ENCODE measurements at regions not wholly inside any gene's neighbourhood (a gene's known extent, or its start where the extent isn't known, plus 50 kb on each side); places are given as distances from the start of the nearest gene placed in this dataset.
"Not testable (repeated sequence)": the region's sequence is repeated elsewhere in the genome, so short reads cannot be mapped to it uniquely, and the experiment has no call there.

DNA sequence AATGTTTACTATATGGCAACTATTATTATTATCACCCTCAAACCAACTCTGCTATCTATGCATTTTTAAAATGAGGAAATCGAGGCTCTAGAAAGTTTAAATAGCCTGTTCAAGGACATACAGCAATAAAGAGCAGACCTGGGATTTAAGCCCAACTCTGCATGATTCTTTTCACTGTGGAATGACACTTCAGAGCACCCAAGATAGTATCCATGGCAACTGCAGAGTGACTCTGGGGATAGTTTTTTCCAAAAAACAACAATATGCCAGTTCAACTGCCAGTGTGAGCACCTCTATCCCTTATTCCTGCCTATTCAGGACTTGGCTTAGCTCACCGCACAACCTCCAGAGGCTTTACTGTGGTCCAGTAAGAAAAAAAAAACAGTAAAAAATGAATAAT, 293.9 kb downstream of the BRINP2 start:
- DNase-seq: no peak

DNA sequence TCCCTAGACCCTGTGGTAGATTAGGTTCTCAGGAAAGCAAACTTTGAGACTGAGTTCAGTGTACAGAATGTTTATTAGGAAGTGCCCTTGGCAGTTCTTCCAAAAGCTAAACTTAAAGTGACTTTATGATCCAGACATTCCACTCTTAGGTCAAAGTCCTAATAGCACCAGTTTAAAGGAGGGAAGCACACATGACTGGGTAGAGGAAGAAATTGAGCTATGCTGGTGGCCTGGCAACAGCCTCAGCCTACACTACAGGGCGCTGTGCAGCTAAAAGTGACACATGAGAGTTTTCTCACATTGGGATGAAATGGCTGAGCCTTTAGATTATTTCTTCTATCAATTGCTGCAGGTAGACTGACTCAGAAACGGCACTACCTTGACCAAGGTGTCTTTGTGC, 280.4 kb downstream of the BRINP2 start:
- DNase-seq: no peak

DNA sequence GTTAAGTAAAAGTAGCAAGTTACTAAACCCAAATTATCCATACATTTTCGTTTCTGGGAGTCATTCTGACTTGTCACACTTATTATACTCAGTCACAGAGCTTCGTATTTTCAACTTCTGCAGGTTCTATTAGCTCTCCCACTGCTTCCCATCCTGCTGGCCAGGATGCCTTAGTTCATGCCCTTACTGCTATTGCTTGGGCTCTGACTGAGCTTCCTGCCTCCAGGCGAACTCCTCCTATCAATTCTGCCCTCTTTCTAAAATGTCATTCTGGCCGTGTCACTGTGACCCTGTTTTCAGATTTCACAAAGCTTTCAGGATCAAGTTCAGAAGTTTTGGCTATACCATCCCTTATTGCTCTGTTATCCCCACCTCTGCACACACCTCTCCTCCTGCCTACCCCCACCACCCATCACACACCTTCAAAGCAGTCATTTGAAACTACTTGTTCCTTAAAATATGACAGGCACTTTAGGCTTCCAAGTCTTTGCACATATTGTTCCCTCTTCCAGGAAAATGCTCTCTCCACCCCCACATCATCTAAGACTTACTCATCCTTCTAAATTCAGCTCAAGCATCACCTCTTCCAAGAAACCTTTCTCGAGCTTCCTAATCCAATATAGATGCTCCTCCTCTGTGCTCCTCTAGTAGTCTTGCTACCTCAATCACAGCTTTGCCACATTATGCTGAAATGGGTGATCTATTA, 278.0 kb downstream of the BRINP2 start:
- DNase-seq: no peak

DNA sequence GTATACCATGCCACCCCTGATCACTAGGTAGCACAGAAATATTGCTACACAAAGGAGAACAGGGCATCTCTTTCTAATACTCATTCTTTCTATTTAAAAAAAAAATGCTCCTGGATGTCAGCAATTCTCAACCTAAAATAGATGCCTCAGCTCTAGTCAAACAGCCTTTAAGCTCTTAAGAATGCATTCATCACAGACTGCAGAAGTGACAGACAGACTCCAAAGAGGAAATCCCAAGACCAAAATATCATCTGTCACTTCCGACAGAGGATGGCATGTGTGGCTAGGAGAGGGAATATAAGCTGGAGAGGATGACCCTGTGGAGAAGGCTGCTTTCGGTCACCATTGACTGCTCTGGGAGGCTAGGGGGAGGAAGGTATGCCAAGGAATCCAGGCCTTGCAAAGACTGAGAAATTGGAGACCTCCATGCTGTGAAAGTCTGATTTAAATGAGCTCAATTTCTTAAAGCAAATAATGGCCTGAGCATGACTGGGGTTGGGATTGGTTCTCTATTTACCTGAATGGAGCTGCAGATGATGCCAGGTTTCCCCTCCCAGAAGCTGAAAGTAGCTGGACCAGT, 277.4 kb downstream of the BRINP2 start:
- DNase-seq: no peak

DNA sequence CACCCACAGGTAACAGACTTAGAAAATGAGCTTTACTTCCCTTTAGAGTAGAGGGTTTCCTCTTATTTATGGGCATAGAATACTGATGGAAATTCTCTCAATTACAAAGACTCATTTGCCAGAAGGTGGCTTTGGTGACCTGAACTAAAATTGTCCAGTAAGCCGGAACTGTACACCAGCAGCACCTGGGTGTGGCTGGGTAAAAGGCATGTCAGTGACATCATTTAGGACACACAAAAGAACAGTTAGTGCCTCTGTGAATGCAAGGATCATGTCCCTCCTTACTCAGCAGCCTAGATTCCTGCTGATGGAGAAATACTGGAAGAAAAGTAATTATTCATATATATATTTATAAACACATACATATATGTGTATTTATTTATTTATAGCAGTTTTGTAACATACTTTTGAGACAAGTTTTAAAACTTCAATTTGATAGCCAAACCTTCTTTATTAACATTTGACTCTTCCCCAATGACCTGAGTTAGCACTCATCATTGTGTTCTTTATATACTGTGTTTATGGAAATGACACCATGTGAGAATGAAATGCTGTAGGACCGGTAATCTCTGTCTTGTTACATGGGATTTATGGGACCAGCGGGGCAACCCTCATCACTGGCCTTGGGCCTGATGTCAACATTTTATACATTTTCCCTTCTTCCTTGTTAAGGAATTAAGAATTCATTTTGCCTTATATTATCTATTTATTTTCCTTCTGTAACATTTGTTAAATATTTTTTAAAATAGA, 274.4 kb downstream of the BRINP2 start:
- no peak for DNase-seq

DNA sequence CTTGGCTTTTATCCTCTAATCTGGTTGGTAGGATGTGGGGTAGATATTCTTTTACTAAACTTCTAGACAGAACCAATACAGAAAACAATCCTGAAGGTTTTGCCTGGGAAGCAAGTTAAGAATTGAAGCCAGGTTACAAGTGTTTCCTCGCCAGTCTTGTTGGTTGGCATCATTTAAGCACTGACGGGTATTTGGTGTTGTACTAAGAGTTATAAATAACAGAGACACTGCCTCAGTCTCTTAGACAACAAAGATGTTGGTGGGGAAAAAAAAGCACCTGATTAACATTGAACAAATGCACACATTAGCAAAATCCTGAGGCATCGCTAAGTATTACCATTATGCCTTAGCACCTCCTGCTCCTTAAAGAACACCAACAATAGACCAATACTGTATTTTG, 272.2 kb downstream of the BRINP2 start:
- no peak for DNase-seq

DNA sequence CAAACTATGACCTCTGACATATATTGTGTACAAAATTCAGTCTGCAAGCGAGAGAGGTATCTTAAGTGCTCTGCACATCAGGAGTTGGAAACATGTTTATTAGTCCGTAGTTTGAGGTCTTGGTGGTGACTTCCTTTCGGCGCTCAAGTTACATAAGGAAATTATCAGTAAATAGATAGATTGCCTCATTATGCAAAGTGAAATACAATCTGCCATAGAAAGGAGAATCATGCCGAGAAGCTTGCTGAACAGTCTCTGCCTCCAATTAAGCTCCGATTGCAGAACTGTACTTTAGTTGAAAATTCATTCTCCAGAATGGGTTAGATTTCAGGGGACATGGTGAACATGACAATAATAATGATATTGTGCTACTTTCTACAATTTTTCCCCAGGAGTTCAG, 271.8 kb downstream of the BRINP2 start:
- peak; percentile 27 for DNase-seq

DNA sequence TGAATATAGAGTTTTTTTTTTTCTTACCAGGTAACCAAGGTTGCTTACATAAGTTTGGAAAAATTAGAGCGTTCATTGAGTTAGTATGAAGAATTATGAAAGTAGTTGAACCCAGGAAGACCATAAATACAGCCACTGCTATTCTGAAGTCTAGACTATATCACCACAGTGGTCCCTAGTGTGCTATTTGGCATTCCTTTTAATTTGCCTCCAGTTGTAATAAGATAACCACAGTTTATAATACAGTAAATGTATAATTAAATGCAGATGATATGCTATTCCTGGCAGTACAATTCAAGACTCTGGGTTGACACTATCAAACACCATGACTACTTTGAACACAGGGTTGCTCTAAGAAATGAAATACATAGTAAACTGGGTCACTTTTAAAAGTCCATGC, 270.5 kb downstream of the BRINP2 start:
- no peak for DNase-seq

DNA sequence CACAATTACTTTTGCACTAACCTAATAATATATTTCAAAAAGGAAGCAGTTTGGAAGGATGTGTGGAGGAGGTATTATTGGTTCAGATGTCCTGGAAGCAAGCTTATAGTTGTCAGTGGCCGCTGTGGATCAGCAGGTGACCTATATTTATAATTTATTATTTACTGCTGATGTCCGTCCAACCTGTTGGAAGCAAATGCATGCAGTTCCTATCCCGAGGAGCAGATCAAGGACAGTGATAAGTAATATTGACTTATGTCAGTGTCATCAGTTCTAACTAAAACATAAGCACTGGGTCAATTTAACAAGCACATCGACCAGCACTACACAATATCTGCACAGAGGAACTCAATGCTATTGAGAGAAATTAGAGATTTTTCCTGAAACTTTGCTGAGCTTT, 270.1 kb downstream of the BRINP2 start:
- no peak for DNase-seq

DNA sequence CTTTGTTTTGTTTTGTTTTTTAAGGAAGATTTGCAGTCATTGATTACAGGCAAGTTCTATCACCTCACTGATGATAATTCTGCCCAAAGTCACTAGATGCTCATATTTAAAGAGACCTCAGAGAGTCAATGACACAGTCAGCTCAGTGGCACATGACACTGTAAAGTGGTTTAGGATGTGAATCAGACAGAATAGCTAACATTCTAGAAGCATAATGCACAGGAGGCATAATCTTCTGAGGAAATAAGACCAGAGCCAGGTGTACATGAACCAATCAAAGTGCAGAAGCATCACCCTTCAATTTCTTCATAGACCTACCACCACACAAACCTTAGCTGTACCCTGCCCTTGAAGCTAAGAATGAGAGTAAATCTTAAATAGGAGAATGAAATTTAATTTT, 268.5 kb downstream of the BRINP2 start:
- DNase-seq: no peak

DNA sequence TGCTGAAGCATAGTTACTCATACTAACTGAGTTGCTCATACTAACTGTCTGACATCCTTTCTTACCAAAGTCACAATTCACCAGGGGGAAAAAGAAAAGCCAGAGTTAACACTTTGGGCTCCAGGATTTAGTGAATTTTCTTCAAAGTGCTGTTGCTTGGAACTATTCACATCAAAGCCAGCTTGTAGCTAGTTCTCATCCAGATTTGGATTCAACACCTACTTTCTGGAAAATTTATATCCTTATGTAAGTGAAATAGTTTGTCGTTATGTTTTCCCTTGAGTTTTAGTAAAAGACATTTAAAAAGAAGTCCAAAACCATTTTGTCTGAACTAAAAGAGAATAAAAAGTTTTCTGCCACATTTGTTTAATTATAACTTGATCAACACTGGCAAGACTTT, 264.6 kb downstream of the BRINP2 start:
- DNase-seq: no peak

DNA sequence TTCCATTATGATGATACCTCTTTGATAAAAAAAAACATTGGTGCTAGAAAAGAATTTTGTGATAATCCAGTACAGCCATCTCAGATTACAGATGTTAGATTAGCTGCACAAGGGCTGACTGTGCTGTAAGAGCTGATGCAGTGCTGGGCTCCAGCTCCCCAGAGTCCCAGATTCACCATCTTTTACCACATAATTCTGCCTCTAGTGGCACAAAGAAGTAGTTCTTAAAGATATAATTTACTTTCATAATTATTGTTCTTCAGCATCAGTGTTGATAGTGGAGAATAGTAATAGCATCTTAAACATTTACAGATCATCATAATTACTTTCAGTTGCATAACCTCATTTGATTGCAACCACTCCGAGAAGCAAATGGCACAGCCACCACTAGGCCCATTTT, 262.1 kb downstream of the BRINP2 start:
- DNase-seq: no peak

DNA sequence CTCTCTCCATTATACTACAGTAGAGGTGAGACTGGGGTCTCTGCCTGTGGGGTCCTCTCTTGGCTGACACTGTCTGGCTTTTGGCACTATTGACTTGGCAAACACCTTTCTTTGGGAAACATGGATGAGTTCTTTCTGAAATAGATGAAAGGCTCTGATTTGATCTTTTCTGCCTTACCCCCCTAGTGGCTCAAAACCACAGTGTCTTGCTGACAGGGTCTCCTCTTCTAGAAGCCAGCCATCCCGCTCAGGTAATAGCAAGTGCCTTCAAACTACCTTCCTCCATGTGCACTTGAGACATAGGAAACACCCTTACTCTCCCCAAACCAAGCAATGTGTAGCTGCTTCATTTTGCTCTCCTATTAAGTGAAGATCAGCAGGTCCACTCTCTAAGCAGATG, 260.4 kb downstream of the BRINP2 start:
- no peak for DNase-seq

DNA sequence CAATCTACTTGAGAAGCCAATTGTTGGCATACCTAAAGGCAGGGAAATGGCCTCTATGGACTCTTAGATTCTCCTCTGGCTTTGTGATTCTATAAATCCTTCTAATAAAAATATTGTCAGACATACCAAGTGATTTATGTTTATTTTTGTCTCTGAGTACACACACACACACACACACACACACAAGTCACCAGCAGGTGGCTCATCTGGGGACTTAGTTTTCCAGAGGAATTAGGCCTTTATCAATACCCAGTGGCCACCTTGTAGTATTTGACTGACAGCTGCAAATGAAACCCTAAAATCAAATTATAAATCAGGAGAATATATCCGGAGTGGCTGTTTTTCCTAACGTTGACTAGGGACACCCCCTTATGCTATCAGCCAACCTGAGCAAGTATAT, 258.5 kb downstream of the BRINP2 start:
- no peak for DNase-seq

DNA sequence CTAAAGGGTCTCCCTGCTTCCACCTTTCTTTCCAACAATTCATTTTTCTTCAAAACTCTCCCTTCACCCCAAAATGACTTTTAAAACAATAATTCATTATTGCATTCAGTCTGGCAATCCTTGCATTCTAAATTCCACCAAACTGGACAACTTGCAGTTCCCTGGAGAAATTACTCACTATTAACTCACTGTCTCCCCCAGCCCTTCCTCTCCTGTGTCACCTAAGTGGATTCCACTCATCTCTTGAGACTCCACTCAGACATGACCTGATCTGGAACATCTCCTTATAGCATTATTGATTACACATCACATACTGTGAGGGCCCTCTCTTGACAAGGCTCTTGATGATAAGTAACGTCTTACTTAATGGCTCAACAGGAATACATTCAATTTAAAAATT, 257.1 kb downstream of the BRINP2 start:
- no peak for DNase-seq

DNA sequence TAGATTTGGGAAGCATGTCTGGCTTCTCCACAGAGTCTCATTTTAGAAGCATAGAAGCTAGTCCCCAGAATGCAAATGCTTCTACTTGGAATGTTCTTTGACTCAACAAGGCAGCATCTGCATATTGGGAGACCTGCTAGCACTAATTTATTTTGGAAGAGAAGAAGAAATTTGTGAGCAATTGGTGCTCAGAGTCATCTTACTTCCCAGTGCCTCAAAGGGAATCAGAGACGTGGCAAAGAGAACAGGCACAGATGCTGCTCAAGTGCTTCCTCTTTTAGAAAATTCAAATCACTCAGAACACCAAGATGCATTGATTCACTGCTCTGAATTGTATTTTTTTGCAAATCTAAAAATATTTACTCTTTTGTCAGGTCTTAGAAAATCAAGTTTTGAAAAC, 255.7 kb downstream of the BRINP2 start:
- DNase-seq: no peak

DNA sequence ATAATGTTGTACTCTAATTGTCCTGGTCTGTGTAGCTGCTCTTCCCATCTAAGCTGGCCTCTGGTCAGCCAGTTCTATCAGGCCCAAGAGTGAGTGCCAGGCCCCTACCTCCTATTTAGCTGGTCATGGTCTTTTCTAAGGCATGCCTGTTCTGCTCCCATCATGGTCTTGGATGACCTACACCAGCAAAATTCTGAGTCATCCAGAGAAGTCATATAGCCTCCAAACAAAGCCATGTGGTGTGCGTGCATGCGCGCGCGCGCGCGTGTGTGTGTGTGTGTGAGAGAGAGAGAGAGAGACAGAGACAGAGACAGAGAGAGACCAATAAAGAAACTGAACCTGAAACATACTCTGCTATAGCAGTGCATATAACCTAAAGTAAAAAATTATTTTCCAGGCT, 254.4 kb downstream of the BRINP2 start:
- no peak for DNase-seq

DNA sequence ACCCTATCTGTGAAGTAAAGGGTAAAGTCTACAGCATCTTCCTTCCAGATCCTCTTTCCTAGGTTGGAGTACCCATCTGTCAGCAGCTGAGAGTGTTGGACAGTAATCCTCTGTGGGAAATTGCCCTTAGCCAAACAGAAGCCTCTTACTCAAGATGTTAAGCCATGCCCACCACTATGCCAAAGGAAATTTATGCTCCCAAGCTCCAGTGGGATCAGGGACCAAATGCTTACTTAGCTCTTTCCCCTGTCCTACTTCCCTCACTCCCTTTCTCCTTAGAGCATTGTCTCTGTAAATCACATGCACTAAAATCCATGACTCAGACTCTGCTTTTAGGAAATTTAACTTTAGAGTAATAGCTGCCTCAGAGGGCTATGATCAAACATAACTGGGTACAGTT, 254.0 kb downstream of the BRINP2 start:
- DNase-seq: no peak

DNA sequence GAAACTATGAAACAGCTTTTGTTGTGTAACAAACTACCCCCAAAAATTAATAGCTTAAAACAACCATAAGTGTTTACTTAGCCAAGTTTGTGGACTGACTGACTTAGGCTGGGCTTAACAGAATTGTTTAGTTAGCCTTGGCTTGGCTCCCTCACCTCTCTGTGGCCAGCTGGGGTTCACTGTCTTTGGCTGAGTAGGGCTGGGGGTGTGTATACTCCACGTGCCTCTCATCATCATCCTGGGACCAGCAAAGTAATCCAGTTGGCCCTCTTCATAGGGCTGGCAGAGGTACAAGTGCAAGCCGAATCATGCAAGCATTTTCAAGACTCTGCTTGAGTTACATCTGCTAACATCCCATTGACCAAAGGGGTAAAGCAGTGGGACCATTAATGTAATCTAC, 252.3 kb downstream of the BRINP2 start:
- no peak for DNase-seq

DNA sequence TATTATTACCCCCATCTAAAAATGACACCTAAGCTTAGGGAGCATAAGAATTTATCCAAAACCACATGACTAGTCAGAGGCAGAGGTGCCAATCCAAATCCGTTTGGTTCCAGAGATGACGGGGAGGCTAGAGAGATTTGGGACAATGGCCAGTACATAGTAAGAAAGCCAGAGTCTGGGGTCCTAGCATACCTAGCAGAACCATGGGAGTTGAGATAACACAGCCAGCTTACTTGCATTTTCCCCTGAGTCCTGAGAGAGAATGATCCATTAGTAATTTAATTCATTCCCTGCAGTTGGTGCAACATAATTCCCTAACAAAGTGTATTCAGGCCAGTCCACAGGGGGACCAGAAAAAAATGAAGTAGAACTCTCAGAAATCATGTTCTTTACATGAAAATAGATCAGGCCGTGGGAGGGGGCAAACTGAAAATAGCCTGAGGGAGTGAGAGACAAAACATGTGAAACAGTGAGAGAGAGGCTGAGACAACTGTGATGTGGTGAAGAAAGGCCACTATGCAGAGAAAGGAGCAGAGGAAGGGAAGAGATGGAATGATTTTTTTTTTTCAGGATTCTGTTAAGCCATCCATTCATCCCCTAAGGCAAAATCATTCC, 243.3 kb downstream of the BRINP2 start:
- DNase-seq: no peak

DNA sequence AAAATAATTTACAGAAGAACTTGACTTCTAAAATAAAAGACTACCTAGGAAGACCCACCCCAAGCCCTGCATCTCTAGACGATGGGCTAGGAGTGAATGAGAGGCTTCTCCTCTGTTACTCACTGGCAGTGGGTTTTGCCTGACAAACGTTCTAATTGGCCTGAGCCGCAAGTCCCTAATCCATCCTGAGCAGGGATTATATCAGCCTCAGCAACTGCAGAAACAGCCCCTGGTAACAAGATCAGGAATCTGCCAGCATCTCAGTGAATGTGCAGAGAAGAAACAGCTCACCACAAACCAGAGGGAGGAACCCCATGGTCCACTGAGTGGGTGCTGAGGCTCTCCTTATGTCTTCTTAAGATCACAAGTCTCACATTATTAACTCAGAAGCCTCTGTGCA, 240.6 kb downstream of the BRINP2 start:
- no peak for DNase-seq

DNA sequence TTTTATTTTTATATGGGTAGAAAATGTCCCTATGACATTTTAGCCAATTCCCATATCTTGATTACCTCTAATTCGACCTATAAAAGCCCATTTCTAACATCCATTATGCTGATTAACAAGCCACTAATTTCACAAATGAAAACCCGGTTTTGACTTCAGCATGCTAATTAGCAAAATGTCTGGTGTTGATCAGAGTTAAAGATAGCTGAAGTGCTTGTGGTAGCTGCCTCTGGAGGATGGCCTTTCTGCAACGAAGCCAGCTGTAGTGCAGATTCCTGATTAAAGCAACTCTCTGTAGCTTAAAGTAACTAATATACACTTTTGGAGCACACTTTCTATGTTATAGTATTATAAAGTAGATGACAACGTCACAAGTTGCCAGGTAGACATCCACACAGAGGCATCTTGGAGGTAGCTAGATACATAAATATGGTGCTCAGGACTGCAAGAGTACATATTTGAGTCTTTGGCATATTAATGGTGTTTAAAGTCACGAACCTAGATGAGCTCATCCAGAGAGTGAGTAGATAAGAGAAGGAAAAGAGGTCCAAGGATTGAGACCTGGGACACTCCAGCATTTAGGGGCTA, 239.5 kb downstream of the BRINP2 start:
- no peak for DNase-seq

DNA sequence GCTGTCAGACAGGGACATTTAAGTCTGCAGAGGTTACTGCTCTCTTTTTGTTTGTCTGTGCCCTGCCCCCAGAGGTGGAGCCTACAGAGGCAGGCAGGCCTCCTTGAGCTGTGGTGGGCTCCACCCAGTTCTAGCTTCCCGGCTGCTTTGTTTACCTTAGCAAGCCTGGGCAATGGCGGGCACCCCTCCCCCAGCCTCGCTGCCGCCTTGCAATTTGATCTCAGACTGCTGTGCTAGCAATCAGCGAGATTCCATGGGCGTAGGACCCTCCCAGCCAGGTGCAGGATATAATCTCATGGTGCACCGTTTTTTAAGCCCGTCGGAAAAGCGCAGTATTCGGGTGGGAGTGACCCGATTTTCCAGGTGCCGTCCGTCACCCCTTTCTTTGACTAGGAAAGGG, 235.6 kb downstream of the BRINP2 start:
- DNase-seq: not testable (repeated sequence)

DNA sequence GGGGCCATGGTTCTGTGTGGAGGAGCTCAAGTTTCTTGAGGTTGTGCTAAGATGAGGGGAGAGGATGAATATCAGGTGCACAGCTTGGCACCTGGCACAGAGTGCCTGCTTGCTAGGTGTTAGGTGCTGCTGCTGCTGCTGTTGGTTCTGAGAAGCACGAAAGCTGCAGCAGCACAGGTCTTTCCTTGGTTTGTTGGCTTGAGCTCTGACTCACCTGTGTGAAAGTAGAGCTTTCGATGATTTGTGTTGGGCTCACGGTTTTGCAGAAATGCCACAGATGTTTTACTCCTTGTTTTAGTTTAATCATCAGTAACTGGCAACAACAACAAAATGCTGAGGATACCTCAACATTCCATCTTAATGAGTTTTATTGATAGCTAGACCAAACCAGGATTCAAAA, 221.6 kb downstream of the BRINP2 start:
- no peak for DNase-seq
